Fibroblast of pulmonary artery (primary cell): ENCODE measurements at regions not wholly inside any gene's neighbourhood (a gene's known extent, or its start where the extent isn't known, plus 50 kb on each side); places are given as distances from the start of the nearest gene placed in this dataset.
"Not testable (repeated sequence)": the region's sequence is repeated elsewhere in the genome, so short reads cannot be mapped to it uniquely, and the experiment has no call there.

Experiments used
- DNase-seq: peaks from one replicate; pipeline ENCODE4 v3.0.0-alpha.2; 2010; ENCODE audit warnings: low read depth
- H3K4me3 ChIP-seq: replicated peaks from 2 replicates; pipeline ENCODE4 v1.5.1; 2011; ENCODE audit warnings: low read depth, mild to moderate bottlenecking, control low read depth, low read length, moderate library complexity
- TF ChIP-seq, protein P1 (sequence below): IDR thresholded peaks from 2 replicates; pipeline ENCODE4 v1.5.1; 2011; ENCODE audit warnings: mild to moderate bottlenecking, control low read depth, low read length, inconsistent platforms; ENCODE audit errors: missing control alignments

DNA sequence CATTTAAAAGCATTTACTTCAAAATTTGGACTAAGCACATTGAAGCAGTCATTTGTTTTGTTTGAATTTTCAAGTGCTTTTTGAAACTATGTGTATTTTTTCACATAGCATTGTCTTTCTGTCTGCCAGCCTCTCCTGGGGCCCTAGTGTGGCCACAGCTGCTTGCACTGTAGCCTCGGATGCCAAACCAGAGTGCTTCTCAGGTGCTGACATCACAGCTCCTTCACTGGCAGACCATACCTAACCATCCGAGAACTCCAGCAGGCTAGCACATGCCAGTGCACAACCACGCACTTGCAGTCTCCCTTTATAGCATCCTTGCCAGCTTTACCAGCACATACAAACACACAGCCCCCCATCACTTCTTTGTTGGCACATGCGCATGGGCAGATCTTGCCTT lies 1019.7 kb downstream of the STPG2 start:
- DNase-seq: no peak
- TF ChIP-seq, protein P1, sequence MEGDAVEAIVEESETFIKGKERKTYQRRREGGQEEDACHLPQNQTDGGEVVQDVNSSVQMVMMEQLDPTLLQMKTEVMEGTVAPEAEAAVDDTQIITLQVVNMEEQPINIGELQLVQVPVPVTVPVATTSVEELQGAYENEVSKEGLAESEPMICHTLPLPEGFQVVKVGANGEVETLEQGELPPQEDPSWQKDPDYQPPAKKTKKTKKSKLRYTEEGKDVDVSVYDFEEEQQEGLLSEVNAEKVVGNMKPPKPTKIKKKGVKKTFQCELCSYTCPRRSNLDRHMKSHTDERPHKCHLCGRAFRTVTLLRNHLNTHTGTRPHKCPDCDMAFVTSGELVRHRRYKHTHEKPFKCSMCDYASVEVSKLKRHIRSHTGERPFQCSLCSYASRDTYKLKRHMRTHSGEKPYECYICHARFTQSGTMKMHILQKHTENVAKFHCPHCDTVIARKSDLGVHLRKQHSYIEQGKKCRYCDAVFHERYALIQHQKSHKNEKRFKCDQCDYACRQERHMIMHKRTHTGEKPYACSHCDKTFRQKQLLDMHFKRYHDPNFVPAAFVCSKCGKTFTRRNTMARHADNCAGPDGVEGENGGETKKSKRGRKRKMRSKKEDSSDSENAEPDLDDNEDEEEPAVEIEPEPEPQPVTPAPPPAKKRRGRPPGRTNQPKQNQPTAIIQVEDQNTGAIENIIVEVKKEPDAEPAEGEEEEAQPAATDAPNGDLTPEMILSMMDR: no peak
- H3K4me3 ChIP-seq: no peak overlapping the region

DNA sequence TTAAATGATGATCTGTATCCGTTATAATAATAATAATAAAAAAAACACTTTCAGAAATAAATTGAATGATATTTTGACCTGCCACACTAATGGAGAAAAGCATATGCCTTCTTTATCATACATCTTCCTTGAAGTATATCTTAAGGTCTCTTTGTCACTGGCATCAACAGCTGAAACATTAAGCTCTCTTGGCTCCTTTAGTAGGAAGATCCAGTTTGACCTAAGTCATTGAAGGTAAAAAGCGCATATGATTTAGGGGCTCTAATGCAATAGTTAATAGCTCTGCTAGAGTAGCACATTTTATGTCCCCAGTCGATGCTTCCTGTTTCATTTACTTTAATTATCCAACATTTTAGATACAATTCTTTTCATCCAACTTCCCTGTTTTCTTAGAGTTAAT lies 1010.8 kb downstream of the STPG2 start:
- TF ChIP-seq, protein P1: no peak
- H3K4me3 ChIP-seq: no peak overlapping the region
- DNase-seq: no peak

- TF ChIP-seq, protein P1: no peak
- no peak overlapping the region for H3K4me3 ChIP-seq
- DNase-seq: no peak
Observed at GRCh38 chr4:97134456-97134855, 1008.8 kb downstream of the STPG2 start.

GRCh38 chr4:97139791-97140190 lies 1003.5 kb downstream of the STPG2 start:
- TF ChIP-seq, protein P1: no peak
- no peak for DNase-seq
- no peak overlapping the region for H3K4me3 ChIP-seq

- DNase-seq: no peak
- no peak overlapping the region for H3K4me3 ChIP-seq
- TF ChIP-seq, protein P1: no peak
Observed at GRCh38 chr4:97140545-97140944, 1002.7 kb downstream of the STPG2 start.

DNA sequence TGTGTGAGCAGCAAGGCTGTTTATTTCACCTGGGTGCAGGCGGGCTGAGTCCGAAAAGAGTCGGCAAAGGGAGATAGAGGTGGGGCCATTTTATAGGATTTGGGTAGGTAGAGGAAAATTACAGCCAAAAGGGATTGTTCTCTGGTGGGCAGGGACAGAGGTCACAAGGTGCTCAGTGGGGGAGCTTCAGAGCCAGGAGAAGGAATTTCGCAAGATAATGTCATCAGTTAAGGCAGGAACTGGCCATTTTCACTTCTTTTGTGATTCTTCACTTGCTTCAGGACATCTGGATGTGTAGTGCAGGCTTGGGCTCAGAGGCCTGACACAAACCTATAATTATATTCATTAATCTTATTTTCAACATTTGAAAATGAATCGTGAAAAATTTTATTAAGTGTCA lies 1001.9 kb downstream of the STPG2 start:
- DNase-seq: not testable (repeated sequence)

GRCh38 chr4:97142410-97142809 lies 1000.9 kb downstream of the STPG2 start:
- no peak overlapping the region for H3K4me3 ChIP-seq
- TF ChIP-seq, protein P1: no peak
- no peak for DNase-seq

More for the DNA sequence above, 1001.9 kb downstream of the STPG2 start:
- not testable (repeated sequence) for H3K4me3 ChIP-seq
